ENCODE measurements at regions not wholly inside any gene's neighbourhood (a gene's known extent, or its start where the extent isn't known, plus 50 kb on each side); places are given as distances from the start of the nearest gene placed in this dataset.

DNA sequence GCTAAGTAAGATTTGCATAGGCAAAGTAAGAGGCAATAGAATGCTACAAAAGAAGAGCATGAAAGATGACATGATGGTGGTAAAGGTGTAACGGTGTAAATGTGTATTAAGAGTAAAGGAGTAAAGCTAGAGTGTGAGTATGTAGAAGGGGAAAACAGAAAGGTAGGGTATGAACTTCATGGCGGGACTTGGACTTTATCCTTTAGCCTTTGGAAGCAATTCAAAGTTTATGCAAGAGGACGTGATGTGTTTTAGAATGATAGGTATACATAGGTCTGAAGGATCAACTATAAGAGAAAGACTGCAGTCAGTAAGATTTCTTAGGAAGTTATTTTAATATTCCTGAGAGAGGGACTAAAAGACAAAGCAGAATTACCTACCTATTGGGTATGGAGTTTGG lies 358.0 kb upstream of the FAT3 start:
- TF ChIP-seq, protein P1, sequence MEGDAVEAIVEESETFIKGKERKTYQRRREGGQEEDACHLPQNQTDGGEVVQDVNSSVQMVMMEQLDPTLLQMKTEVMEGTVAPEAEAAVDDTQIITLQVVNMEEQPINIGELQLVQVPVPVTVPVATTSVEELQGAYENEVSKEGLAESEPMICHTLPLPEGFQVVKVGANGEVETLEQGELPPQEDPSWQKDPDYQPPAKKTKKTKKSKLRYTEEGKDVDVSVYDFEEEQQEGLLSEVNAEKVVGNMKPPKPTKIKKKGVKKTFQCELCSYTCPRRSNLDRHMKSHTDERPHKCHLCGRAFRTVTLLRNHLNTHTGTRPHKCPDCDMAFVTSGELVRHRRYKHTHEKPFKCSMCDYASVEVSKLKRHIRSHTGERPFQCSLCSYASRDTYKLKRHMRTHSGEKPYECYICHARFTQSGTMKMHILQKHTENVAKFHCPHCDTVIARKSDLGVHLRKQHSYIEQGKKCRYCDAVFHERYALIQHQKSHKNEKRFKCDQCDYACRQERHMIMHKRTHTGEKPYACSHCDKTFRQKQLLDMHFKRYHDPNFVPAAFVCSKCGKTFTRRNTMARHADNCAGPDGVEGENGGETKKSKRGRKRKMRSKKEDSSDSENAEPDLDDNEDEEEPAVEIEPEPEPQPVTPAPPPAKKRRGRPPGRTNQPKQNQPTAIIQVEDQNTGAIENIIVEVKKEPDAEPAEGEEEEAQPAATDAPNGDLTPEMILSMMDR (IDR thresholded peaks at IDR 0.05) = no peak
- no peak for TF ChIP-seq POLR2A (IDR thresholded peaks at IDR 0.05)

Measured in body of pancreas (tissue), 4 donors.